HG02678 (cell line): ENCODE measurements at regions not wholly inside any gene's neighbourhood (a gene's known extent, or its start where the extent isn't known, plus 50 kb on each side); places are given as distances from the start of the nearest gene placed in this dataset.

Experiments
- ATAC-seq: cut with Tn5 transposase; IDR thresholded peaks from one replicate; pipeline ENCODE4 v1.9.1; 2021; ENCODE audit warnings: mild to moderate bottlenecking, moderate library complexity; ENCODE audit not compliant: unreplicated experiment

DNA sequence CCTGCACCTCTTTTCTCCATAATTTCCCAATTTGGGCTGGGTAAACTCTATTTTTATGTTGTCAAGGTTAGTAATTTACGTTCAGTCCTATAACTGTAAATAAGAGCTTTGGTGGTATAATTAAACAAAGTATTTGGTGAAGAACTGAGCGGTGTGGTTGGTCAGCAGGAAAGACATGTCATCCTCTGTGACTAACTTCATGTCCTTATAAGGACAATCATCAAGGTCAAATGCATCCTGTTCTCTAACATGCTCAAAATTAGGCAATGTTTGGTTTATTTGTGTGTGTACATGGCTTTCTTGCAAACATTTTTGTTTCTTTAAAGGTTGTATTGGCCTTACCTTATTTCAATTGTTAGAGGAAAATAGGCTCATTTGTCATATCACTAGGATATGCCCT, 121.5 kb upstream of the NABP1 start:
- ATAC-seq: no peak

DNA sequence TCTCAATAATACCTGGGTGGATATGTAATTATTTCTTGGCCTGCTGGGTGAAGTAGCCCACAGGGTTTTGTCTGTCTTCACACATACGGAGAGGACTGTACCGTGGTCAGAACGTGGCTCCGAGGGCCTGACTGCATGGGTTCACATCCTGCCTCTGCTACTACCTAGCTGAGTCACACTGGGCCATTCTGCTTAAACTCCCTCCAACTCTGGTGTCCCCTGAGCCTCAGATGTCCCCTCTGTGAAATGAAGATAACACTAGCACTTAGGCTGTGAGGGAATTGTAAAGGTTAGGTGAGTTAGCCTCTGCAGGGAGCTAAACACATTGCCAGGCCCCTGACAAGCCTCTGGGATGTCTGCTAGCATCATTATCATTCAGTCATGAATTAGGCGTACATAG, 120.1 kb upstream of the NABP1 start:
- no peak for ATAC-seq

- ATAC-seq: no peak
Measured at GRCh38 chr2:191559569-191559968, 118.4 kb upstream of the NABP1 start.

- ATAC-seq: no peak
Measured at GRCh38 chr2:191560411-191560980, 117.4 kb upstream of the NABP1 start.

DNA sequence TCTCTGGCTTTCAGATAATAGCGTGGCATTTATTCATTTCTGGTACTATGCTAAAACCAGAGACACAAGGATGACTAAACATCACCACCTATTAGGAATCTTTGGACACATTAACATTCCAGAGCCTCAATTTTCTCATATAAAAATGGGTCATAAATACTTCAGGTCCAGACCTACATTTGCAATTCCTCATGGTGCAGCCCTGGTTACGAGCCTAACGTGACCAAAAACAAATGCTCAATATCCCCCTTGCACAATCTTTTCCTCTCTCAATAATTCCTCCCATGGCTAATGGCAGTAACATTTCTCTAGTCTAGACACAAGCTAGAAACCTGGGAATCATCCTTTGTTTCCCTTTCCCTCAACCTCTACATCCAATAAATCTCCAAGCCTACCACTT, 112.8 kb upstream of the NABP1 start:
- no peak for ATAC-seq

DNA sequence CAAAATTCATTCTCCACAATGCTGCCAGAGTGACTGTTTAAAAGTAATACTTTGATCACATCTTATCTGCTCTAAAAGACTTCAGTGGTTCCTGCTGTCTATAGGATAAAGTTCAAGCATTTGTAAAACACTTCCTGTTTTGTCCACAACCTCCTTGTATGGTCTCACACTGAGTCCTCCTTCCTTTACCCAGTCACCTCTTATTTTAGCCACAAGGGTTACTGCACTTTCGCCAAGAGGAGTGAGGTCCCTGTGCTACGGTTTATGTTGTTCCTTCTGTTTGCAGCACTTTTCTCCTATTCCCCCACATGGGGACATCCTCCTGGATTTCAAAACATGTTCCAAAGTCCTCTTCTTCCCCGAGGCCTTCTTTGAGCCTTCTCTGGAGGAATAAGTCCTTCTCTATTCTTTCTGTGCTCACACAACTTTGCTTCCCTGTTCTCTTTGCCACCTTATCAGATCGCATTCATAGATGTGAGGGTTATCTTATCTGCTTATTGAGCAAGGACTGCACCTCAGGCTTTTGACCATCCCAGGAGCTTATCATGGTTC, 112.2 kb upstream of the NABP1 start:
- ATAC-seq: peak; percentile 66

- ATAC-seq: peak; percentile 65
Measured at GRCh38 chr2:191566344-191566743, 111.6 kb upstream of the NABP1 start.

DNA sequence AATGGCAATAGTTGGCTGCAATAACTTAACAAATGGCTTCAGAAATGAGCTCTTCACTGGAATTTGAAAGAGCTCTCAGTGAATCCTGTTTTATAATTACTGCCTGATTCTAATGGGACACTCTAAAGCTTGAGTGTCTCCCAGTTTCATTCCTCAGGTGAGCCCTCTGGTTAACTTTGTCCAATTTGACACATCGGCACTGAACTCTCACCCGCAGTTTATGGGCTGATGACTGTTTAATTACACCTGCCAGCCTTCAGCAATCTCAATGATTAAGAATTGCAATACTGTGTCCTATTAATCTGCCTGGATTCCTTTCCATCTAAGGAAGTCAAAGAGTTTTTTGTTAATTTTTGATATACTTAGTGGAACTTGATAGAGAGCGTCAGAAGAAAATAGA, 110.7 kb upstream of the NABP1 start:
- ATAC-seq: no peak

GRCh38 chr2:191569025-191569424, 108.9 kb upstream of the NABP1 start:
- no peak for ATAC-seq

DNA sequence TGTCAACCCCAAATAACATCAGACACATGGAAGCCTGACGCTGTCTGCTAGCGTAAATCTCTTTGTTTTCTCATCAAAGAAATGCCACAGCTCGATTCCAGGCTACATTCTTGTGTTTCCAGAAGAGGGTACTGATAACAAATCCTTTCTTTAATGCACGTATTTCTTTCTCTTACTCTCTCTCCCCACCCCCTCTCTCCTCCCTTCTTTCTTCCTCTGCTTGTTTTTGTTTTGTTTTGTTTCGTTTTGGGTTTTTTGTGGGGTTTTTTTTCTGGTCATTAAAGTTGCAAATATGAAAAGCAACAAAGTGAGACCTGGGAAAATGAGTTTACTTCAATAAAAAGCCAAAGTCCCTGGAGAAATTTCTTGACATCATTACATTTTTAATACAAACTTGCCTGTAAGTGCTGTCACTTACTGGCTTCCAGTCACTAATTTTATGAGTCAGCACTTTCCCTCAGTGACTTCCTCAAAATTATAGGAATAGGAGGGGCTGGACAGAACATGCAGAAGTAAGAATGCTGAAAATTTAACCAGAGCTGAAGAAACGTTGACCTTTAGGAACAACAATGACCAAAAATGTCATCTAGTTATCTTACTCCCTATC, 106.7 kb upstream of the NABP1 start:
- ATAC-seq: peak; percentile 60

DNA sequence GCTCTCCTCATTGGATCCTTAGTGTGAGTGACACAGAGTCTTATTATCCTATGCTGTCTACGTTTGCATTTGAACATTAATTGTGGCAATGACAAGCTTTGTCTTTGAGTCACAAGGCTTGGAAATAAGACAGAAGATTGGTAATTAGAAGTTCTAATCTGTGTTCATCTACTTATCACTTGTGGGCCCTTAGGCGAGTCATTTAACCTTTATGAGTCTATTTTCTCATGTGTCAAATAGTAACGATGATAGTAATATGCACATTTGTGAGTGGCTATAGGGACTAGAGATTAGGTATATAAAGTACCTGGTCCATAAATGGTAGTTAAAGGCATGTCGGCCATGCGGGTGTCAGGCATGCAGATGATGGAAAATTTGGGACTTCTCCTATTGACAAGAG, 105.6 kb upstream of the NABP1 start:
- no peak for ATAC-seq

DNA sequence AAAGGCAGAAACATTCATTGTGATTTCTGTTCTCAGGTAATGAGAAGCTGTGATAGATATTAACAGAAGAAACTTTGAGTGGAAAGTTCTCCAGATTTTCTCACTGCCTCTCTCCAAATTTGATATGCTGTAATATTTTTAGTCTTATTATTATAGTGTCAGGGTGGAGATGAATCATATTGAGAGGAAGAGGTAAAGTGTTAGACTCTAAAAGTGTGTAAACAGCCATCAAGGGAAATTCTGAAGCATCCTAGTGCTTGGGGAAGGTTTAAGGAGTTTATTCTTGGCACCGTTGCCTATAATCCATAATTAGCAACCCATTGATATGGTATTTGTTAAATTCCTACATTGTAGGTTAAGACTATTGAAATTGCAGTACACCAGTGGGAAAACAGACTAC, 104.7 kb upstream of the NABP1 start:
- no peak for ATAC-seq

DNA sequence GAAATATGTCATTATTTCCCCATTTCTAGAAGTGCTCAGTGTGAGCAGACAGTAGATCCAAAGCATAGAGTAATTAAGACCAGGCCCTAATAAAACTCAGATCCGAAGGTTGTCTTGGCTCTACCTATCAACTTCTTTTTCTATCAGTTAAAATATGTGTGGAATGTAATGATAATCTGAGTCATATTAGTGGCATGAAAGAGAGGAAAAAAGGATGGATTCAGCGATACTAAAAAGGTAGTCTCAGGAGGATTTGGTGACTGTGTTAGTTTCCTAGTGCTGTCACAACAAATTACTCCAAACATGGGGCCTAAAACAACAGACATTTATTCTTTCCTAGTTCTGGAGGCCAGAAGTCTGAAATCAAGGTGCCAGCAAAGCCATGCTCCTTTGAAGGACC, 103.7 kb upstream of the NABP1 start:
- no peak for ATAC-seq

DNA sequence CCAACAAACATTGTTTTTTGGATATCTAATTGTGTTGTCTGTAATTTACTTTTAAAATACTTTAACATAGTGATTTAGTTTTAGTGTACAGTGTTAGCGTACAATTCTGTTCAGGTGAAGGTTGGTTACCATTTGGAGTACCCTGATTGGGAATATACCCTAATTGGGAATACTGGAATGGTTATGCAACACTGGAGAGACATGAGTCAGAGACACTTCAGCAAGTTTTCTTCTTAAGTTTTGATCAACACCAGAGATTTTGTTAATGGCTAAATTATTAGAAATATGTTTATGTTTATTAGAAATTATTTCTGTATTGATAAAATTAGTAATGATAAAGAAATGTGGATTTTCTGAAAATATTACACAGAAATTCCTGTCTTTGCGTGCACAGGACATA, 100.3 kb upstream of the NABP1 start:
- no peak for ATAC-seq

- ATAC-seq: no peak
Measured at GRCh38 chr2:191578031-191578430, 99.9 kb upstream of the NABP1 start.

GRCh38 chr2:191580581-191580980, 97.4 kb upstream of the NABP1 start:
- no peak for ATAC-seq

GRCh38 chr2:191581003-191581402, 96.9 kb upstream of the NABP1 start:
- no peak for ATAC-seq

DNA sequence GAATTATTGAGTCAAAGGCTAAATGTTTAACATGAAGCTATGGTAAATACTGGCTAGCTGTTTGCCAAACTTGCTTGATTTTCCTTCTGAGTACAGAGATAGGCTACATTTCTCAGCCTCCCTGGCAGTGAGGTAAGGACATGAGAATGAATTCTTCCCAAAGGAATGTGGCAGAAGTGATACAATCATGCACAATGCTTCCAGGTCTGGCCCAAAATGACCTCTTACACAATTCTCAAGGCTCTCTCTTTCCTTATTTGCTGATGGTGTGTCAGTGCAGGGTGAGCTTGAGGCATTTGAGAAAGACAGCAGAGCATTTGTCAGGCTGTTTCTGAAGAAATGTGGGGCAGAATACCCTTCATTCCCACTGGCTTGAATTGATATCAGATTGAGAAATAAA, 95.6 kb upstream of the NABP1 start:
- no peak for ATAC-seq

DNA sequence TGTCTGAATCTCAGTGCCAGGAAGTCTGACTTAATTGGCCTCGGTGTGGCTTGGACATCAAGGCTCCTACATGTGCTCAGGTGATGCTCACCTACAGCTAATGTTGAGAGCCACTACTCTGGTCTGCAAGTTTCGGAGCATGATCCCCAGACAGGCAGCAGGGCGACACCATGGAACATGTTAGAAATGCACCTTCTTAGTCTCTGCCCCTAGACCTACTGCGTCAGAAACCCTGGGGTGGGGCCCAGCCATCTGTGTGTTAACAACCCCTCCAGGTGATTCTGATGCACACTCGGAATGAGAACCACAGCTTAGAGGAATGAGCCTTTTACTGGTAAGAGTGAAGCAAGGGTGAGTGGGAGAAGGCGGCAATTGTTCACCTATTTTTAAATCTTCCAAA, 86.9 kb upstream of the NABP1 start:
- ATAC-seq: no peak

- ATAC-seq: no peak
Measured at GRCh38 chr2:191593622-191594385, 84.1 kb upstream of the NABP1 start.

- no peak for ATAC-seq
Measured at GRCh38 chr2:191597186-191597751, 80.7 kb upstream of the NABP1 start.

DNA sequence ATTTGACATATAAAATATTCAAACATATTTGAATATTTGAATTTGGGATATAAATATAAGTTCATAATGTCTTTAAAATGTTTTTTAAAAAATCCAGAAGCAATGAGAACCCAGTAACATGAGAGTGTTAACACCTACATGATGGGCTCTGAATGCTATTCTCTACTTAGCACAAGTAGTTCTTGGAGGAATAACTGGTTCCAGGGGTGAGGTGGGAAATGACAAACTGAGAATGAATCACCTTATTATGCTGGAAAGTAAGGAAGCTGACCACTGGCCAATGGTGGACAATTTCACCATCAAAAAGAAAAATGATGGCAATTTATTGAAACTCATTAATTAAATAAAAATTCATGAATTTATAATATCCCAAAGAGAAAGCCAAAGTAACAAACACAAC, 79.6 kb upstream of the NABP1 start:
- no peak for ATAC-seq
